Fibroblast of mammary gland (primary cell): ENCODE measurements at regions not wholly inside any gene's neighbourhood (a gene's known extent, or its start where the extent isn't known, plus 50 kb on each side); places are given as distances from the start of the nearest gene placed in this dataset.

Experiments used
- DNase-seq: peaks from one replicate; pipeline ENCODE4 v3.0.0-alpha.2; 2010; ENCODE audit warnings: low read depth
- H3K4me3 ChIP-seq: 2 replicates; pipeline ENCODE4 v1.5.1; 2011; ENCODE audit warnings: low read depth, mild to moderate bottlenecking, low read length, moderate library complexity; ENCODE audit not compliant: control insufficient read depth
- TF ChIP-seq, protein P1 (sequence below): conservative IDR thresholded peaks from 2 replicates; pipeline ENCODE4 v1.5.1; 2011; ENCODE audit warnings: low read depth, low read length, inconsistent platforms; ENCODE audit not compliant: control insufficient read depth, insufficient read depth

DNA sequence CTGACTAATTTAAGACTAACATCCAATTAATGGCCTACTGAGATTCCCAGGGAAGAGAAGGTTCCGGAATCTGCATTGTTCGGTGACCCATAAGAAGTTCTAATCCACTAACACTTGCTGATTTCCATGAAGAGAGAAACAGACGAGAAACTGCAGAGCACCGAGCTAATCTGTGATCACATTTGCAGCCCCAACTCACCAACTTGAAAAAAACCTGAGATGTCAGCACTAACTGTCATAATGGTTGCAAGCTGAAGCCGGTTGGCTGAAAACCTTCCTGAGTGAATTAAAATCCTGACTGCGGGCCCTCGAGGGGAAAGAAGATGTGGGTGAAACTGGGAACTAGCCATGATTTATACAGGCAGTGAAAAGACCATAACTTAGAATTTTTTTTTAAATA, 204.8 kb upstream of the IGF1R start:
- TF ChIP-seq, protein P1, sequence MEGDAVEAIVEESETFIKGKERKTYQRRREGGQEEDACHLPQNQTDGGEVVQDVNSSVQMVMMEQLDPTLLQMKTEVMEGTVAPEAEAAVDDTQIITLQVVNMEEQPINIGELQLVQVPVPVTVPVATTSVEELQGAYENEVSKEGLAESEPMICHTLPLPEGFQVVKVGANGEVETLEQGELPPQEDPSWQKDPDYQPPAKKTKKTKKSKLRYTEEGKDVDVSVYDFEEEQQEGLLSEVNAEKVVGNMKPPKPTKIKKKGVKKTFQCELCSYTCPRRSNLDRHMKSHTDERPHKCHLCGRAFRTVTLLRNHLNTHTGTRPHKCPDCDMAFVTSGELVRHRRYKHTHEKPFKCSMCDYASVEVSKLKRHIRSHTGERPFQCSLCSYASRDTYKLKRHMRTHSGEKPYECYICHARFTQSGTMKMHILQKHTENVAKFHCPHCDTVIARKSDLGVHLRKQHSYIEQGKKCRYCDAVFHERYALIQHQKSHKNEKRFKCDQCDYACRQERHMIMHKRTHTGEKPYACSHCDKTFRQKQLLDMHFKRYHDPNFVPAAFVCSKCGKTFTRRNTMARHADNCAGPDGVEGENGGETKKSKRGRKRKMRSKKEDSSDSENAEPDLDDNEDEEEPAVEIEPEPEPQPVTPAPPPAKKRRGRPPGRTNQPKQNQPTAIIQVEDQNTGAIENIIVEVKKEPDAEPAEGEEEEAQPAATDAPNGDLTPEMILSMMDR: no peak
- no peak overlapping the region for H3K4me3 ChIP-seq
- DNase-seq: no peak

DNA sequence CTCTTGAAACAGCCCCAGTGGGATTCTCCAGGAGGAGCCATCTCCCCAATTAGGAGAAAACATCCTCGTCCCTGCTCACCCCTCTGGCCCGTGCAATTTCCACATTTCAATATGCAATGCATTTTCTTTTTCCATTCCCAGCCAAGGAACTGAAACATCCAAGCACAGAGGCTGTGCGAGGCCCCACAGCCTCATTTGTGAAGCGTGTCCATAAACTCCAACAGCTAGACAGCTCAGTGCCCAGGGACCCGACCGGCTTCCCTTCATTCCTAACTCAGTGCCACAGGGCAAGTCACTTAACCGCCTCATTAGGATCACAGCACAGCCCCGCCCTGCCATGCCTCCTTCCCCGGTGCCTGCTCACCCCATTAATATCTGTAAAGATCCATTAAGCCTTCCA, 204.2 kb upstream of the IGF1R start:
- no peak overlapping the region for H3K4me3 ChIP-seq
- TF ChIP-seq, protein P1: no peak
- DNase-seq: no peak

GRCh38 chr15:98445315-98445714, 203.0 kb upstream of the IGF1R start:
- no peak overlapping the region for H3K4me3 ChIP-seq
- TF ChIP-seq, protein P1: no peak
- no peak for DNase-seq

- TF ChIP-seq, protein P1: no peak
- DNase-seq: no peak
These were observed 202.3 kb upstream of the IGF1R start for GRCh38 chr15:98446083-98446482.

DNA sequence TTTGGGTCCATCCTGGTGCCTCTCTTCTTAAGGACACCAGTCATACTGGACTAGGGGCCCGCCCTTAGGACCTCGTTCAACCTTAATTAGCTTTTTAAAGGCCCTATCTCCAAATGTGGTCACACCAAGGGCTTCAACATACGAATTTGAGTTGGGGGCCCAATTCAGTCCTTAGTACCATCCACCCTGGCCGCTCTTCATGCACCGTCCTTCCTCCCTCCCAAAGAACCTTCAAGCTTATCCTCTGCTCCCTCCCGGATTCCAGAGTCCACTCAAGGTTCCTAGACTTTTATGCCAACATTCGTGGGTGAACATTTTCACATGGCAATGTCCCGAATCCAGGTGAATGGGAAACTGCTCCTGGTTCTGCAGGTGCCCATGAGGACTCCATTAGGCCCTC, 201.3 kb upstream of the IGF1R start:
- TF ChIP-seq, protein P1: no peak
- no peak overlapping the region for H3K4me3 ChIP-seq
- no peak for DNase-seq

More at GRCh38 chr15:98446083-98446482, 202.3 kb upstream of the IGF1R start:
- no peak overlapping the region for H3K4me3 ChIP-seq

- no peak overlapping the region for H3K4me3 ChIP-seq
- TF ChIP-seq, protein P1: no peak
- DNase-seq: no peak
These were observed 197.1 kb upstream of the IGF1R start for GRCh38 chr15:98451236-98451635.

DNA sequence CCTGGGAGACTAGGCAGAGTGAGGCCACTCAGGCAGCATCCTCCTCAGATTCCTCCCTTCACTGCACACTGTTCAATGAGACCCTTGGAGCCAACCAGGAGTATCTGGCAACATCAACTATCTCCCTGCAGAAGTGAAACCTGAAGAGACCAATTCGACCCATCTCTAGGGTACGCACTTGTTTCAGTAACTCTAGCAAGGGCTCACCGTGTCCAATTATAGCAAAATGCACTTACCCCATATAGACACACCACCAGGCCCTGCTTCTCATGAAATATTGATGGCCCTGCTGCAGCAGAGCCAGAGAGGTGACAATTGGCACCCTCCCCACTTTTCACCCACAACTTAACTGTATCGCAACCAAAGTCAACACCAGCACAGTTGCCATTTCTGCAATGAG, 196.1 kb upstream of the IGF1R start:
- TF ChIP-seq, protein P1: no peak
- H3K4me3 ChIP-seq: no peak overlapping the region
- no peak for DNase-seq
